Stimulated activated CD4-positive, alpha-beta T cell treated with anti-CD3 and anti-CD28 coated beads, Interleukin-2, amount 100 ng/mL, for 24 hours (primary cell): ENCODE measurements at regions not wholly inside any gene's neighbourhood (a gene's known extent, or its start where the extent isn't known, plus 50 kb on each side); places are given as distances from the start of the nearest gene placed in this dataset.
"Not testable (repeated sequence)": the region's sequence is repeated elsewhere in the genome, so short reads cannot be mapped to it uniquely, and the experiment has no call there.

Experiments used
- DNase-seq, 2 donors: peaks; one replicate each; pipeline ENCODE4 v3.0.0-alpha.2; 2020

- DNase-seq = no peak
Observed at GRCh38 chr3:118146658-118147375, 887.8 kb downstream of the IGSF11 start.

- DNase-seq = no peak
Observed at GRCh38 chr3:118151164-118151563, 883.5 kb downstream of the IGSF11 start.

DNA sequence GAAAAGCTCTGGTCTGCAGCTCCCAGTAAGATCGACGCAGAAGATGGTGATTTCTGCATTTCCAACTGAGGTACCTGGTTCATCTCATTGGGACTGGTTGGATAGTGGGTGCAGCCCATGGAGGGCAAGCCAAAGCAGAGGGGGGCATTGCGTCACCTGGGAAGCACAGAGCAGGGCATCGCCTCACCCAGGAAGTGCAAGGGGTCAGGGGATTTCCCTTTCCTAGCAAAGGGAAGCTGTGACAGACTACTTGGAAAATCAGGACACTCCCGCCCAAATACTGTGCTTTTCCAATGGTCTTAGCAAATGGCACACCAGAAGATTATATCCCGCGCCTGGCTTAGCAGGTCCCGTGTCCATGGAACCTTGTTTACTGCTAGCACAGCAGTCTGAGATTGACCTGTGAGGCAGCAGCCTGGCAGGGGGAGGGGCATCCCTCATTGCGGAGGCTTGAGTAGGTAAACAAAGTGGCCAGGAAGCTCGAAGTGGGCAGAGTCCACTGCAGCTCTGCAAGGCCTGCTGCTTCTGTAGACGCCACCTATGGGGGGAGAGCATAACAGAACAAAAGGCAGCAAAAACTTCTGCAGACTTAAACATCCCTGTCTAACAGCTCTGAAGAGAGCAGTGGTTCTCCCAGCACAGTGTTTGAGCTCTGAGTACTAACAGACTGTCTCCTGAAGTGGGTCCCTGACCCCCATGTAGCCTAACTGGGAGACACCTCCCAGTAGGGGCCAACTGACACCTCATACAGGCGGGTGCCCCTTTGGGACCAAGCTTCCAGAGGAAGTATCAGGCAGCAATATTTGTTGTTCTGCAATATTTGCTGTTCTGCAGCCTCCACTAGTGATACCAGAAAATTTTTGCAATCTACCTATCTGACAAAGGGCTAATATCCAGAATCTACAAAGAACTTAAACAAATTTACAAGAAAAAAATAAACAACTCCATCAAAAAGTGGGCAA, 871.7 kb downstream of the IGSF11 start:
- DNase-seq = not testable (repeated sequence)

DNA sequence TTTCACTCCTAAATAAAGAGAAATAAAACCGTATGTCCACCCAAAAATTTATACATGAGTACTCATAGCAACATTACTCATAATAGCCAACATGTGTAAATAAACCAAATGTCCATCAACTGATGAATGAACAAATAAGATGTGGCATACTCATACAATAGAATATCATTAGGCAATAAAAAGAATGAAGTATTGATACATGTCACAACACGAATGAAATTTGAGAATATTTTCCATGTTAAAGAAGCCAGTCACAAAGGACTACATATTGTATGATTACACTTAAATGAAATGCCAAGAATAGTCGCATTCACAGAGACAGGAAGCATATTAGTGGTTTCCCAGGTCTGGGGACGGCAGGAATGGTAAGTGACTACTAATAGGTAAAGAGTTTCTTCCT, 869.2 kb downstream of the IGSF11 start:
- no peak for DNase-seq

GRCh38 chr3:118167571-118167970, 867.1 kb downstream of the IGSF11 start:
- no peak for DNase-seq

DNA sequence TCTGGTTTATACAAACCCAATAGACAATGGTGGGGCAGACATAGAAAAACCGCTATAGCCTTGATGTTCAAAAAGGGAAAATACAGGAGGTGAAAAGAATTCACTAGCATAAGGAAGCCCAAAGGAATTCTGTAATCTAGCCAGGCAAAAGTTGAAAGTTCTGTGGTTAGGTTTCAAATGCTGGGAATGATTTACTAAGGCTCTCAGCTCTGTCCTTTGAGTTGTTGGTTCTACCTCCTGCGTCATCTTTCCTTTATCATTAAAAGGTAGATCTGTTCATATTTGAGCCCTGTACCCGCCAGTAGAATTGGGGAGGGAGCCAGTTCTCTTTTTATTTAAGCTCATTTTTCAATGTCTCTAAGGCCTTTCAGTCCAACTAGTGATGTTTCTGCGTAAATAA, 866.5 kb downstream of the IGSF11 start:
- DNase-seq = no peak

- DNase-seq = no peak
Observed at GRCh38 chr3:118171236-118171852, 863.3 kb downstream of the IGSF11 start.

DNA sequence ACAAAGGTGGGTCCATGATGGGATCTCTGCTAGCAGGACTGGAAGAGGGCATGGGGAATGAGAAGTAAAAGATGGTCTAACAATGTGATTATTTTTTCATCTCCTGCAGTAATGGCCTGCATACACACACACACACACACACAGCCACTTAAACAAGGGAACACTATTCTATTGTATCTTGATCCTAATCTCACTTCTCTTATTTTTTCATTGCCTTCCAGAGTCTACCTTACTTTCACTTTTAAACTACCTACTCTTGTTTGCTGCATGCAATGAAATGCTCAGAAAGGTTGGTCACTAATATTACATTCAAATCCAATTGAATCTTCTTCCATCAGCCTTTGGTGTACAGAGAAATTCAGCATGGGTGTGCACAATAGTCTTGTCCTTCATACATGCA, 853.8 kb downstream of the IGSF11 start:
- DNase-seq = no peak

- no peak for DNase-seq
Observed at GRCh38 chr3:118181274-118181673, 853.4 kb downstream of the IGSF11 start.

DNA sequence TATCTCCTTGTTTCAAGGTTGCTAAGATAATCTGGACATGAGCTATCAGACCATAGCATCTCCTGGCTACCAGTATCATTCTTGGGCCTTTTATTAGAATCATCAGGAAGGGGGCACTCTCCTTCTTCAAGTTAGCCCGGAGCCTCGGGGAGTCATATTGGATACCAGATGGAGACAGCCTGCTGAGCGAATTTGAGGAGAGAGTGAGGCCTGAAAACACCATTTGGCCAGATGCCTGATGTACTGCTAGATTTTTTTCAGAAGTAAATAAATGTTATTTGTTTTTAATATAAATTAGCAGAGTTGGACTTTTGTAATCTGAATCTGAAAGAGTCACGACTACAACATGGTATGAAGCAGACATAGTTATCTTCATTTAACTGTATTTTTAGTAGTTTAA, 848.6 kb downstream of the IGSF11 start:
- no peak for DNase-seq

DNA sequence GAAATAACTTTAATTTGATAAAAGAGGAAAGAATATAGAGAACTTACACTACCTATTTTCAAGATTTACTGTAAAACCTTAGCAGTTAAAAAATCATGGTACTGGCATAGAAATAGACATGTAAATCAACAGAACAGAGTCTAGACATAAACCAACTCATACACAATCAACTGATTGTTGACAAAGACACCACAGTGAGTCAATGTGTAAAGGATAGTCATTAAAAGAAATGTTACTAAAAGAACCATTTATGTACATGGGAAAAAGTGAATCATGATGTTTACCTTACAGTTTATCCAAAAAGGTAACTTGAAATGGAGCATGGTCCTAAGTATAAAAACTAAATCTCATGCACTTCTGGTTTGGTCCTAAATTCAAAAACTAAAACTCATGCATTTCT, 847.4 kb downstream of the IGSF11 start:
- DNase-seq = no peak

DNA sequence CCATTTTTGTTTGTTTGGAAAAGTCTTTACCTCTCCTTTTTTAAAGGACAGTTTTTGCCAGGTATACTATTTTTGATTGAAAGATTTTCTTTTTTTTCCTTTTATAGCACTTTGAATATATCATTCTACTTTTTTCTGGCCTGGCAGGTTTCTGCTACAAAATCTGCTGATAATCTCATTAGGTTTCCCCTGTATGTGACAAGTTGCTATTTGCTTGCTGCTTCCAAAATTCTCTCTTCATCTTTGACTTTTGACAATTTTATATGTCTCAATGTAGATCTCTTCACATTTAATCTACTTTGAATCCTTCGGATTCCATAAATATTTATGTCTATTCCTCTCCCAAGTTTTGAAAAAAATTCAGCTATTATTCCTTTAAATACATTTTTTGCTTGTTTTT, 838.5 kb downstream of the IGSF11 start:
- DNase-seq = no peak

DNA sequence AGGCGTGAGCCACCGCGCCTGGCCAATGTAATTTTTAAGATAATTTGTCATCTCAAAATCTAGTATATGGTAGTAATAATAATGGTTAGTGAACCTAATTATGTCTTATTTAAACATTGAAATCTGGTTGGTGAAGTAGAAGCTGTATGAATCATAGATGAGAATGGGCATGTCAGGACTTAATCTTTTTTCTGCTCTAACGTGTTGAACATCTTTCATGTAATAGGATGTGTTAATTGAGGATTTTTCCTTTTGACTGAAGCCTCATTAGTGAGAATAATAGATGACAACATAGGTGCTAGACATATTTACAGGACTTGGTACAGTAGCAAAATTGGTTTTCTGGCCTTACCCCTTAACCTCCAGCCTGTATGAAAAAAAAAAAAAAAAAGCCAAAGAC, 835.6 kb downstream of the IGSF11 start:
- DNase-seq = no peak

DNA sequence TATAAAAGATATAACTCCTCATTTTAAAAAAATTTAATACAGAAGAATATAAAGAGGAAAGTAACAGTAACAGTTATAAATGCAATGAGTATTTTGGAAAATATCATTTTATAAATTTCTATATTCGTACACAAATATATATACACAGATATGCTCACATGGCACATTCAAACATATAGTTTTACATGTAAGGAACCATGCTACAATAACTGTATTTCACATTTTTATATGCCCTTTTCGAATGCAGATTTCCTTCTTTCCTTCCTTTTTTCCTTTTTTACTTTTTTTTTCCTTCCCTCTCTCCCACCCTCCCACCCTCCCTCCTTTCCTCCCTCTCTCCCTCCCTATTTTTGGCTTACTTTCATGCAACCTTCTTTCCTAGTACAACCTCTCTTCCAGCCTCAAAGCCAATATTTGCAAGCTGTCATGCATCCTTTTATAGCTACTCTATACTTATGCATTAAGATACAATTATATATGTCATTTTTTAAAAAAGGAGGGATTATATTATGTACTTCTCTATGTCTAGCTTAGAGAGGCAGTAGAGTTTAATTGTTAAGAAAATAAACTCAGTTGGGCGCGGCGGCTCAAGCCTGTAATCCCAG, 830.5 kb downstream of the IGSF11 start:
- no peak for DNase-seq

- no peak for DNase-seq
Observed at GRCh38 chr3:118207271-118207670, 827.4 kb downstream of the IGSF11 start.

- DNase-seq = no peak
Observed at GRCh38 chr3:118208642-118209041, 826.0 kb downstream of the IGSF11 start.

GRCh38 chr3:118213892-118214291, 820.8 kb downstream of the IGSF11 start:
- DNase-seq = no peak

GRCh38 chr3:118226206-118226605, 808.4 kb downstream of the IGSF11 start:
- no peak for DNase-seq

DNA sequence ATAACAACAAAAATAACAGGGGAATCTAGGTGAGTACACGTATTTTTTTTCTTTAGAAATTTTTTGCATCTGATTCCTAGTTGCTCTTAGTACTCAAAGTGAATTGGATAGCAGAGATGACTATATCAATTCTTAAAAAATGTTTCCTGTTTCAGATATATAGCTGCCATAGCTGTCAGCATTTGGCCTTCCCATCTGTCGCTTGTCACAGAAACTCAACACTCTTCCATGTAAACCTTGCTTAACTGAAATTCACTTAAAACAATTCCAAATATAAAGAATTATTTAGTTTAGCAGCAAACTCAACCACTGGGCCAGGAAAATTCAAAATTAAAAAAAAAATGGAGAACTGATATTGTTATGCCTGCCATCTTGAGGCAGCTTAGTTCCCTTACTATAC, 807.5 kb downstream of the IGSF11 start:
- DNase-seq = no peak

GRCh38 chr3:118228151-118228550, 806.5 kb downstream of the IGSF11 start:
- DNase-seq = no peak

- no peak for DNase-seq
Observed at GRCh38 chr3:118229196-118229595, 805.5 kb downstream of the IGSF11 start.

DNA sequence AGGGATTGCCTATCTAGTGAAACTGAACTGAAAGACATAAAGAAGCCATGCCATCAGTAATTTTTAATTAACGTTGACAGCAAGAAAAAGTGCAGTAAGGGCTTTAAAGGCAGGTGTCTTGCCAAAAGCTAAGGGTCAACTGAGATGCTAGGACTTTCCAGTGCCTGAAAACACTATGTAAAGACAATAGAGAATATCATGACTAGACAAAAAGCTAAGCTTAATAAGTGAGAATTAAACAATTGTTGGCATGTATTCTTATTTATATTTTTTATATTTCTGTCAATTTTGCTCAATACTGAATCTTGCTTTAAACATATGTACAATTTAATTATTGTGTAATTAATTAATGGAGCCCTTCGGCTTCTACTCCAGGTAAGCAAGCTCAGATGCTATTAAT, 803.1 kb downstream of the IGSF11 start:
- no peak for DNase-seq

- no peak for DNase-seq
Observed at GRCh38 chr3:118239253-118239652, 795.4 kb downstream of the IGSF11 start.
